NCI-H2081 (cell line): ENCODE measurements at regions not wholly inside any gene's neighbourhood (a gene's known extent, or its start where the extent isn't known, plus 50 kb on each side); places are given as distances from the start of the nearest gene placed in this dataset.

Source experiments
- DNase-seq, 2 experiments: peaks; one replicate each; lab custom pipeline; 2025; lab: John Stamatoyannopoulos, UW

GRCh38 chr1:81699234-81699633 is 101.5 kb upstream of the ADGRL2 start:
- DNase-seq = no peak

GRCh38 chr1:81695741-81696140 is 105.0 kb upstream of the ADGRL2 start:
- DNase-seq = no peak

GRCh38 chr1:81693316-81693715 is 107.4 kb upstream of the ADGRL2 start:
- no peak for DNase-seq

- no peak for DNase-seq
Measured at GRCh38 chr1:81690676-81691453, 109.9 kb upstream of the ADGRL2 start.

GRCh38 chr1:81689531-81689941 is 111.2 kb upstream of the ADGRL2 start:
- DNase-seq = no peak

GRCh38 chr1:81682490-81682889 is 118.2 kb upstream of the ADGRL2 start:
- DNase-seq = no peak

- peak in 1 of 2 experiments; percentile 30 for DNase-seq
Measured at GRCh38 chr1:81681601-81682266, 119.0 kb upstream of the ADGRL2 start.

GRCh38 chr1:81681114-81681513 is 119.6 kb upstream of the ADGRL2 start:
- DNase-seq = no peak

- no peak for DNase-seq
Measured at GRCh38 chr1:81679942-81680341, 120.8 kb upstream of the ADGRL2 start.

- DNase-seq = no peak
Measured at GRCh38 chr1:81678779-81679178, 122.0 kb upstream of the ADGRL2 start.

GRCh38 chr1:81672766-81673165 is 128.0 kb upstream of the ADGRL2 start:
- DNase-seq = peak in 1 of 2 experiments; percentile 4

GRCh38 chr1:81671038-81671437 is 129.7 kb upstream of the ADGRL2 start:
- no peak for DNase-seq

- DNase-seq = peak; percentile 4 to 54
Measured at GRCh38 chr1:81670286-81670685, 130.4 kb upstream of the ADGRL2 start.

GRCh38 chr1:81666586-81666985 is 134.1 kb upstream of the ADGRL2 start:
- DNase-seq = no peak

- no peak for DNase-seq
Measured at GRCh38 chr1:81664341-81664740, 136.4 kb upstream of the ADGRL2 start.

GRCh38 chr1:81662913-81663526 is 137.7 kb upstream of the ADGRL2 start:
- DNase-seq = no peak

GRCh38 chr1:81660286-81660685 is 140.4 kb upstream of the ADGRL2 start:
- no peak for DNase-seq

GRCh38 chr1:81654657-81655056 is 146.1 kb upstream of the ADGRL2 start:
- no peak for DNase-seq

- no peak for DNase-seq
Measured at GRCh38 chr1:81654147-81654546, 146.6 kb upstream of the ADGRL2 start.

GRCh38 chr1:81650776-81651175 is 150.0 kb upstream of the ADGRL2 start:
- no peak for DNase-seq

- DNase-seq = no peak
Measured at GRCh38 chr1:81635816-81636215, 164.9 kb upstream of the ADGRL2 start.

- no peak for DNase-seq
Measured at GRCh38 chr1:81634294-81634693, 166.4 kb upstream of the ADGRL2 start.

- DNase-seq = no peak
Measured at GRCh38 chr1:81619156-81619555, 181.6 kb upstream of the ADGRL2 start.
